Left ventricle myocardium superior (tissue), 1 donor: ENCODE measurements at regions not wholly inside any gene's neighbourhood (a gene's known extent, or its start where the extent isn't known, plus 50 kb on each side); places are given as distances from the start of the nearest gene placed in this dataset.

Experiments used
- ATAC-seq: fragments of 200-7000 bp; cut with Tn5 transposase; one replicate; pipeline ENCODE4 v1.9.1; 2020; ENCODE audit warnings: mild to moderate bottlenecking, moderate library complexity
- DNase-seq: peaks from one replicate; pipeline ENCODE4 v3.0.0-alpha.2; 2020
- intact Hi-C: fragments of 100-400 bp; cut with micrococcal nuclease; formaldehyde crosslinking; loops from one replicate; pipeline ENCODE4 v1.11.0; 2022
- donor health status: DM: no; HTN: yes; CAD: no; lungs with severe emphysema.

- ATAC-seq: no peak
- intact Hi-C loops: no loop called here
- DNase-seq: no peak
Observed at GRCh38 chr6:112613410-112613809, 266.3 kb downstream of the RFPL4B start.

- no peak for ATAC-seq
- no peak for DNase-seq
Observed at GRCh38 chr6:112618849-112619248, 271.7 kb downstream of the RFPL4B start.

GRCh38 chr6:112620812-112621569 is 273.9 kb downstream of the RFPL4B start:
- no peak for ATAC-seq
- DNase-seq: no peak
- intact Hi-C loops: no loop called here

More at GRCh38 chr6:112618849-112619248, 271.7 kb downstream of the RFPL4B start:
- intact Hi-C loops: no loop called here

GRCh38 chr6:112622036-112622435 is 274.9 kb downstream of the RFPL4B start:
- DNase-seq: no peak
- intact Hi-C loops: no loop called here
- ATAC-seq: no peak

- ATAC-seq: no peak
- intact Hi-C loops: no loop called here
- DNase-seq: no peak
Observed at GRCh38 chr6:112626468-112627082, 279.4 kb downstream of the RFPL4B start.

GRCh38 chr6:112634376-112634775 is 287.2 kb downstream of the RFPL4B start:
- DNase-seq (no peak), ATAC-seq (no peak)
- intact Hi-C loops: no loop called here

- intact Hi-C loops: no loop called here
- ATAC-seq (no peak), DNase-seq (no peak)
Observed at GRCh38 chr6:112636650-112637262, 289.6 kb downstream of the RFPL4B start.

GRCh38 chr6:112639391-112639831 is 292.3 kb downstream of the RFPL4B start:
- DNase-seq (no peak), ATAC-seq (no peak)
- intact Hi-C loops: no loop called here

GRCh38 chr6:112640891-112641290 is 293.8 kb downstream of the RFPL4B start:
- ATAC-seq (no peak), DNase-seq (no peak)
- intact Hi-C loops: no loop called here

GRCh38 chr6:112649853-112650252 is 302.7 kb downstream of the RFPL4B start:
- ATAC-seq (no peak), DNase-seq (no peak)
- intact Hi-C loops: no loop called here

- intact Hi-C loops: no loop called here
- DNase-seq: no peak
- peak; percentile 29 for ATAC-seq
Observed at GRCh38 chr6:112651239-112651638, 304.1 kb downstream of the RFPL4B start.

- ATAC-seq (no peak), DNase-seq (no peak)
- intact Hi-C loops: no loop called here
Observed at GRCh38 chr6:112659912-112660311, 312.8 kb downstream of the RFPL4B start.

- no peak for DNase-seq
- intact Hi-C loops: no loop called here
Observed at GRCh38 chr6:112660626-112661025, 313.5 kb downstream of the RFPL4B start.

GRCh38 chr6:112663698-112664097 is 316.6 kb downstream of the RFPL4B start:
- DNase-seq: no peak
- intact Hi-C loops: no loop called here

More at GRCh38 chr6:112660626-112661025, 313.5 kb downstream of the RFPL4B start:
- ATAC-seq: no peak

GRCh38 chr6:112665114-112665513 is 318.0 kb downstream of the RFPL4B start:
- DNase-seq (no peak), ATAC-seq (no peak)
- intact Hi-C loops: no loop called here

More at GRCh38 chr6:112663698-112664097, 316.6 kb downstream of the RFPL4B start:
- no peak for ATAC-seq

GRCh38 chr6:112665815-112666214 is 318.7 kb downstream of the RFPL4B start:
- no peak for DNase-seq
- ATAC-seq: no peak
- intact Hi-C loops: no loop called here

- ATAC-seq: no peak
- intact Hi-C loops: no loop called here
- no peak for DNase-seq
Observed at GRCh38 chr6:112667427-112667826, 320.3 kb downstream of the RFPL4B start.

- intact Hi-C loops: no loop called here
- ATAC-seq: no peak
Observed at GRCh38 chr6:112680091-112680490, 333.0 kb downstream of the RFPL4B start.

GRCh38 chr6:112682071-112682470 is 334.9 kb downstream of the RFPL4B start:
- no peak for ATAC-seq
- intact Hi-C loops: no loop called here
- no peak for DNase-seq

More at GRCh38 chr6:112680091-112680490, 333.0 kb downstream of the RFPL4B start:
- DNase-seq: no peak

- no peak for ATAC-seq
- intact Hi-C loops: no loop called here
- DNase-seq: no peak
Observed at GRCh38 chr6:112683106-112683505, 336.0 kb downstream of the RFPL4B start.
